B cell (primary cell): ENCODE measurements at regions not wholly inside any gene's neighbourhood (a gene's known extent, or its start where the extent isn't known, plus 50 kb on each side); places are given as distances from the start of the nearest gene placed in this dataset.

ENCODE experiments used
- ATAC-seq: fragments of 200-7000 bp; cut with Tn5 transposase; one replicate; pipeline ENCODE4 v1.10.0; 2021; ENCODE audit warnings: low read depth, mild to moderate bottlenecking, moderate number of reproducible peaks, moderate library complexity
- CTCF ChIA-PET: fragments of 350-600 bp; sonication (Branson Sonifier 250); formaldehyde crosslinking; loops from one replicate; lab custom pipeline; 2021; ENCODE audit warnings: antibody characterized with exemption, inconsistent platforms; lab: Charles Lee
- POLR2A ChIA-PET: fragments of 350-600 bp; sonication (Branson Sonifier 250); formaldehyde crosslinking; loops from one replicate; lab custom pipeline; 2021; ENCODE audit warnings: antibody characterized with exemption; lab: Charles Lee
- DNase-seq: peaks from one replicate; pipeline ENCODE4 v3.0.0; 2013
- H2AFZ ChIP-seq: 2 replicates; pipeline ENCODE4 v1.6.1; 2012; ENCODE audit warnings: mild to moderate bottlenecking, low read depth, low read length; ENCODE audit not compliant: insufficient read depth, poor library complexity, severe bottlenecking
- H3K27ac ChIP-seq, 2 donors: 1 replicate in 1 of 2; 2 replicates in 1 of 2; pipeline ENCODE4 v1.5.1; 2012 to 2013; ENCODE audit warnings: low read length in 2 of 2, mild to moderate bottlenecking in 2 of 2, moderate library complexity in 1 of 2
- H3K27me3 ChIP-seq, 4 experiments: fragments of 200-600 bp in 1 of 4; sonication (generic) in 1 of 4; replicated peaks in 1 of 4; 1 replicate in 2 of 4; 2 replicates in 2 of 4; pipeline versions ENCODE4 v1.6.1 to v1.7.0; 2013 to 2016; ENCODE audit warnings: low read length in 3 of 4, mild to moderate bottlenecking in 2 of 4, mixed read lengths in 1 of 4, moderate library complexity in 1 of 4; ENCODE audit not compliant: insufficient read depth in 4 of 4, control insufficient read depth in 3 of 4; ENCODE audit errors: control extremely low read depth in 1 of 4
- H3K36me3 ChIP-seq, 2 experiments: replicated peaks in 1 of 2; 1 replicate in 1 of 2; 2 replicates in 1 of 2; pipeline versions ENCODE4 v1.6.1 to v1.7.1; 2013; ENCODE audit warnings: low read length in 1 of 2; ENCODE audit not compliant: insufficient read depth in 2 of 2, control insufficient read depth in 1 of 2; ENCODE audit errors: control extremely low read depth in 1 of 2, extremely low read depth in 1 of 2
- H3K4me1 ChIP-seq, 2 donors: fragments of 200-600 bp in 1 of 2; sonication (generic) in 1 of 2; 1 replicate in 1 of 2; 2 replicates in 1 of 2; pipeline versions ENCODE4 v1.5.1 to v1.6.1; 2013 to 2017; ENCODE audit warnings: low read length in 2 of 2; ENCODE audit not compliant: control insufficient read depth in 2 of 2, insufficient read depth in 2 of 2
- H3K4me2 ChIP-seq: replicated peaks from 2 replicates; pipeline ENCODE3; 2012; ENCODE audit warnings: mild to moderate bottlenecking, low read depth, low read length; ENCODE audit not compliant: poor library complexity, severe bottlenecking
- H3K4me3 ChIP-seq, 5 experiments: fragments of 200-600 bp in 1 of 5; sonication (generic) in 1 of 5; 1 replicate in 3 of 5; 2 replicates in 2 of 5; pipeline versions ENCODE4 v1.5.1 to v1.7.0; 2011 to 2016; ENCODE audit warnings: low read length in 4 of 5, mild to moderate bottlenecking in 4 of 5, low read depth in 2 of 5, control low read depth in 1 of 5, moderate library complexity in 1 of 5; ENCODE audit not compliant: insufficient read depth in 1 of 5; ENCODE audit errors: control extremely low read depth in 1 of 5, extremely low read depth in 1 of 5
- H3K79me2 ChIP-seq: fragments of 200-600 bp; sonication (generic); one replicate; pipeline ENCODE4 v1.6.0; 2016; ENCODE audit warnings: low read length; ENCODE audit not compliant: control insufficient read depth, insufficient read depth
- H3K9ac ChIP-seq: fragments of 200-600 bp; sonication (generic); 2 replicates; pipeline ENCODE4 v1.6.1; 2017; ENCODE audit warnings: mild to moderate bottlenecking, low read length, moderate library complexity
- H3K9me3 ChIP-seq, 3 donors: one replicate each; pipeline versions ENCODE4 v1.6.1 to v1.7.1; 2013; ENCODE audit warnings: low read length in 2 of 3; ENCODE audit not compliant: control insufficient read depth in 2 of 3, insufficient read depth in 1 of 3; ENCODE audit errors: control extremely low read depth in 1 of 3
- H4K20me1 ChIP-seq: 2 replicates; pipeline ENCODE4 v1.6.0; 2012; ENCODE audit warnings: mild to moderate bottlenecking, low read length; ENCODE audit not compliant: insufficient read depth, control insufficient read depth, poor library complexity, severe bottlenecking
- H3K27ac Mint-ChIP-seq: one replicate; pipeline ENCODE4 v1.8.0; 2021; ENCODE audit warnings: mixed read lengths
- H3K27me3 Mint-ChIP-seq: one replicate; pipeline ENCODE4 v1.8.0; 2021; ENCODE audit warnings: mixed read lengths
- H3K4me1 Mint-ChIP-seq: one replicate; pipeline ENCODE4 v1.8.0; 2021; ENCODE audit warnings: mixed read lengths
- H3K4me3 Mint-ChIP-seq: one replicate; pipeline ENCODE4 v1.8.0; 2021; ENCODE audit warnings: mixed read lengths
- H3K9me3 Mint-ChIP-seq: one replicate; pipeline ENCODE4 v1.8.0; 2022; ENCODE audit warnings: mixed read lengths; ENCODE audit not compliant: insufficient read depth
- CTCF ChIP-seq: fragments of 200-600 bp; IDR thresholded peaks from one replicate; pipeline ENCODE4 v1.8.0; 2022; ENCODE audit warnings: antibody characterized with exemption, mild to moderate bottlenecking
- EZH2 ChIP-seq: IDR thresholded peaks from 2 replicates; pipeline ENCODE4 v1.6.1; 2012; ENCODE audit warnings: borderline replicate concordance, low read depth, mild to moderate bottlenecking, moderate library complexity, low read length; ENCODE audit not compliant: insufficient read depth, poor library complexity, severe bottlenecking
- WGBS: methylation state at CpG from one replicate; pipeline ENCODE4 v1.1.5; 2013; ENCODE audit warnings: missing lambda C conversion rate; ENCODE audit not compliant: insufficient coverage; 5-methylcytosine and 5-hydroxymethylcytosine counted together
- intact Hi-C: fragments of 100-400 bp; cut with micrococcal nuclease; formaldehyde crosslinking; loops from one replicate; pipeline ENCODE4 v1.10.0; 2022

DNA sequence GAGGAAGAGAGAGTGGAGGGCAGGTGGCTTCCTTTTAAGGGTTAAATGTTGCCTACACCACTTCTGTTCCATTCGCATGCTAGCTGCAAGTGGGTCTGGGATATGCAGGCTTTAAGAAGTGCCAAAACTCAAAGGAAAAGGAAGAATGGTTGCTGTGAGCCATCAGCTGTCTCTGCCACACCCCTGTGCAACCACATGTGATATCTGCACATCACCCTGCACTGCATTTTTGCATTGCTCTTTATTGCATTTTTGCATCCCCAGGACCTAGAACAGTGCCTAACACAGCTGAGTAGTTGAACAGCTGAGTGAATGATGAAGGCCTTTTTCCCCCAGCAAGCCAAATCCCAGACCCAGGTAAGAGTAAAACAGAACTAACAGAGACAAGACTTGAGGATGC, 136.1 kb downstream of the ZIC5 start:
- no peaks in the 10 kb centered on the region for H3K9me3 ChIP-seq
- no peaks in the 10 kb centered on the region for H3K36me3 ChIP-seq
- H2AFZ ChIP-seq: no peak overlapping the region
- ChIA-PET CTCF (no interaction called here), POLR2A (no interaction called here)
- H3K9ac ChIP-seq: no peak overlapping the region
- DNase-seq (no peak), ATAC-seq (no peak)
- H3K4me3 ChIP-seq: no peak overlapping the region
- no peak overlapping the region for H3K27ac Mint-ChIP-seq
- TF ChIP-seq EZH2 (no peak), CTCF (no peak)
- no peak overlapping the region for H3K27ac ChIP-seq
- no peak overlapping the region for H3K4me2 ChIP-seq
- H4K20me1 ChIP-seq: no peaks in the 10 kb centered on the region
- no peaks in the 10 kb centered on the region for H3K4me1 Mint-ChIP-seq
- no peaks in the 10 kb centered on the region for H3K27me3 ChIP-seq
- no peaks in the 10 kb centered on the region for H3K79me2 ChIP-seq
- intact Hi-C loops: no loop called here
- no peaks in the 10 kb centered on the region for H3K4me1 ChIP-seq
- WGBS: no CpG with 5 or more reads among the region's 1 CpG
- no peaks in the 10 kb centered on the region for H3K27me3 Mint-ChIP-seq
- no peak overlapping the region for H3K4me3 Mint-ChIP-seq
- no peaks in the 10 kb centered on the region for H3K9me3 Mint-ChIP-seq

GRCh38 chr13:99834246-99834645, 137.3 kb downstream of the ZIC5 start:
- H3K4me1 Mint-ChIP-seq: no peaks in the 10 kb centered on the region

More at GRCh38 chr13:99834246-99834645, 137.3 kb downstream of the ZIC5 start:
- H3K36me3 ChIP-seq: no peaks in the 10 kb centered on the region
- no peaks in the 10 kb centered on the region for H3K4me1 ChIP-seq
- no peaks in the 10 kb centered on the region for H3K79me2 ChIP-seq
- H3K4me2 ChIP-seq: no peak overlapping the region
- H3K27me3 Mint-ChIP-seq: no peaks in the 10 kb centered on the region
- H3K4me3 ChIP-seq: no peak overlapping the region
- DNase-seq (no peak), ATAC-seq (no peak)
- H2AFZ ChIP-seq: no peak overlapping the region
- H3K27ac Mint-ChIP-seq: no peak overlapping the region
- H3K27ac ChIP-seq: no peak overlapping the region
- ChIA-PET CTCF (no interaction called here), POLR2A (no interaction called here)
- no peak overlapping the region for H3K4me3 Mint-ChIP-seq
- no peaks in the 10 kb centered on the region for H3K9me3 ChIP-seq
- no peaks in the 10 kb centered on the region for H3K9me3 Mint-ChIP-seq
- H3K9ac ChIP-seq: no peak overlapping the region
- no peaks in the 10 kb centered on the region for H4K20me1 ChIP-seq
- H3K27me3 ChIP-seq: no peaks in the 10 kb centered on the region
- intact Hi-C loops: no loop called here
- WGBS: 71% methylated on average over 2 of the region's 3 CpGs
- TF ChIP-seq EZH2 (no peak), CTCF (no peak)
